ENCODE measurements at regions not wholly inside any gene's neighbourhood (a gene's known extent, or its start where the extent isn't known, plus 50 kb on each side); places are given as distances from the start of the nearest gene placed in this dataset.

- Histone ChIP-seq H3K4me2 (peak overlapping the region; percentile 40), H3K4me1 (ENCODE audit: low read depth, poor library complexity, severe bottlenecking) (peaks cover 53% of the 10 kb centered on the region), H2AFZ (ENCODE audit: low read depth) (peak overlapping the region; percentile 42; the same call in 1 of the 2 replicates), H3K36me3 (ENCODE audit: insufficient read depth) (no peaks in the 10 kb centered on the region), H3K4me3 (IDR thresholded peaks at IDR 0.05; ENCODE audit: insufficient read depth, low read depth, low read length) (no peak overlapping the region), H4K20me1 (ENCODE audit: insufficient read depth) (no peaks in the 10 kb centered on the region), H3K27me3 (ENCODE audit: insufficient read depth, low read depth) (no peaks in the 10 kb centered on the region), H3K27ac (peak overlapping the region; percentile 76), H3K9ac (peak overlapping the region; percentile 5; the same call in 1 of the 2 replicates), H3K79me2 (ENCODE audit: insufficient read depth, low read depth) (no peaks in the 10 kb centered on the region)
- no peak for TF ChIP-seq CTCF (conservative IDR thresholded peaks at IDR 0.05; ENCODE audit: low read depth, low read length)
These were observed 224.2 kb downstream of the XPNPEP1 start for GRCh38 chr10:109698882-109699664.

GRCh38 chr10:109698086-109698485, 225.2 kb downstream of the XPNPEP1 start:
- H3K36me3 ChIP-seq (ENCODE audit: insufficient read depth): no peaks in the 10 kb centered on the region
- no peak overlapping the region for H3K4me3 ChIP-seq (IDR thresholded peaks at IDR 0.05; ENCODE audit: insufficient read depth, low read depth, low read length)
- H3K27ac ChIP-seq: peak overlapping the region; percentile 76
- H2AFZ ChIP-seq (ENCODE audit: low read depth): peak overlapping the region; percentile 42; the same call in 1 of the 2 replicates
- H4K20me1 ChIP-seq (ENCODE audit: insufficient read depth): no peaks in the 10 kb centered on the region
- no peak for TF ChIP-seq CTCF (conservative IDR thresholded peaks at IDR 0.05; ENCODE audit: low read depth, low read length)
- H3K27me3 ChIP-seq (ENCODE audit: insufficient read depth, low read depth): no peaks in the 10 kb centered on the region
- H3K4me1 ChIP-seq (ENCODE audit: low read depth, poor library complexity, severe bottlenecking): peaks cover 53% of the 10 kb centered on the region
- no peaks in the 10 kb centered on the region for H3K79me2 ChIP-seq (ENCODE audit: insufficient read depth, low read depth)
- H3K4me2 ChIP-seq: peak overlapping the region; percentile 40
- peak overlapping the region; percentile 5; the same call in 1 of the 2 replicates for H3K9ac ChIP-seq

- Histone ChIP-seq H3K4me1 (ENCODE audit: low read depth, poor library complexity, severe bottlenecking) (peaks cover 53% of the 10 kb centered on the region), H3K4me3 (IDR thresholded peaks at IDR 0.05; ENCODE audit: insufficient read depth, low read depth, low read length) (no peak overlapping the region), H3K27me3 (ENCODE audit: insufficient read depth, low read depth) (no peaks in the 10 kb centered on the region), H3K36me3 (ENCODE audit: insufficient read depth) (no peaks in the 10 kb centered on the region), H2AFZ (ENCODE audit: low read depth) (0 out of 2 replicates have a peak overlapping the region, but pooled peaks have one; percentile 42), H3K79me2 (ENCODE audit: insufficient read depth, low read depth) (no peaks in the 10 kb centered on the region), H3K9ac (peak overlapping the region; percentile 42; the same call in 1 of the 2 replicates), H4K20me1 (ENCODE audit: insufficient read depth) (no peaks in the 10 kb centered on the region), H3K4me2 (peak overlapping the region; percentile 44), H3K27ac (peak overlapping the region; percentile 76)
- no peak for TF ChIP-seq CTCF (conservative IDR thresholded peaks at IDR 0.05; ENCODE audit: low read depth, low read length)
These were observed 226.1 kb downstream of the XPNPEP1 start for GRCh38 chr10:109696981-109697775.

GRCh38 chr10:109696462-109696861, 226.8 kb downstream of the XPNPEP1 start:
- TF ChIP-seq CTCF (conservative IDR thresholded peaks at IDR 0.05; ENCODE audit: low read depth, low read length): no peak
- H3K27ac ChIP-seq: peak overlapping the region; percentile 76
- H4K20me1 ChIP-seq (ENCODE audit: insufficient read depth): no peaks in the 10 kb centered on the region
- H2AFZ ChIP-seq (ENCODE audit: low read depth): no peak overlapping the region
- H3K4me3 ChIP-seq (IDR thresholded peaks at IDR 0.05; ENCODE audit: insufficient read depth, low read depth, low read length): no peak overlapping the region
- H3K9ac ChIP-seq: peak overlapping the region; percentile 42; the same call in 1 of the 2 replicates
- peak overlapping the region; percentile 44 for H3K4me2 ChIP-seq
- H3K27me3 ChIP-seq (ENCODE audit: insufficient read depth, low read depth): no peaks in the 10 kb centered on the region
- peaks cover 53% of the 10 kb centered on the region for H3K4me1 ChIP-seq (ENCODE audit: low read depth, poor library complexity, severe bottlenecking)
- no peaks in the 10 kb centered on the region for H3K79me2 ChIP-seq (ENCODE audit: insufficient read depth, low read depth)
- no peaks in the 10 kb centered on the region for H3K36me3 ChIP-seq (ENCODE audit: insufficient read depth)

Data from KMS-11 (cell line).